ENCODE measurements at regions not wholly inside any gene's neighbourhood (a gene's known extent, or its start where the extent isn't known, plus 50 kb on each side); places are given as distances from the start of the nearest gene placed in this dataset.

DNA sequence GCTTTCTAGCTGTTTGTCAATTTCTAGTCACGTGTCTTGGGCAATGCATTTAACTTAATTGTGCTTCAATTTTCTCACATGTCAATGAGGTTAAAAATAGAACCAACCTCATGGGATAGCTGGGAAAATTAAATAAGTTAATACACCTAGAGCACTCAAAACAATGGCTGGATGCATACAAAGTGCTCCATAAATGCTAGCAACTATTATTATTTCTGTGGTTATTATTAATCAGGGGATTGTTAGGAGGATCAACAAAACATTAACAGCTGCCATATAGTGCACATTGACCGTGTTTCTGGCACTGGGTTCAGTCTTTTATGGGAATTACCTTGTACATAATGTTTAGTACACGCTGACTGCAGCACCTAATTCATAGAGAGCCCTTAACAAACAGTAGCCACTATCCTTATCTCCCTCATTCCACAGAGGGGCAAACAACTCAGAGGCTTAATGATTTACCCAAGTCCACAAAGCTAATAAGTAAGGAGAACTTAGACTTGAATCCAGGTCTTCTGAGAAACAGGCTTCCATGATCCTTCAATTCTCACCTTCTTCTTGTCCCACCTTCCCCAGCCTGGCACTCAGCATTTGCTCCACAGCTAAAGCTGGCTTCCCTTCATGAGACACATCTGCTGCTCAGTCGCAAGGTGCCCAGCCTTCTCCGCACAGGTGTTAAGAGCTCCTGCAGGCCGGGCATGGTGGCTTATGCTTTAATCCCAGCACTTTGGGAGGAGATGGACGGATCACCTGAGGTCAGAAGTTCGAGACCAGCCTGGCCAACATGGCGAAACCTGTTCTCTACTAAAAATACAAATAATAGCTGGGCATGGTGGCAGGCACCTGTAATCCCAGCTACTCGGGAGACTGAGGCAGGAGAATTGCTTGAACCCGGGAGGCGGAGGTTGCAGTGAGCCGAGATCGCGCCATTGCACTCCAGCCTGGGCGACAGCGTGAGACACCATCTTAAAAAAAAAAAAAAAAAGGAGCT lies 137.4 kb upstream of the ABCA1 start:
- TF ChIP-seq, protein P1, sequence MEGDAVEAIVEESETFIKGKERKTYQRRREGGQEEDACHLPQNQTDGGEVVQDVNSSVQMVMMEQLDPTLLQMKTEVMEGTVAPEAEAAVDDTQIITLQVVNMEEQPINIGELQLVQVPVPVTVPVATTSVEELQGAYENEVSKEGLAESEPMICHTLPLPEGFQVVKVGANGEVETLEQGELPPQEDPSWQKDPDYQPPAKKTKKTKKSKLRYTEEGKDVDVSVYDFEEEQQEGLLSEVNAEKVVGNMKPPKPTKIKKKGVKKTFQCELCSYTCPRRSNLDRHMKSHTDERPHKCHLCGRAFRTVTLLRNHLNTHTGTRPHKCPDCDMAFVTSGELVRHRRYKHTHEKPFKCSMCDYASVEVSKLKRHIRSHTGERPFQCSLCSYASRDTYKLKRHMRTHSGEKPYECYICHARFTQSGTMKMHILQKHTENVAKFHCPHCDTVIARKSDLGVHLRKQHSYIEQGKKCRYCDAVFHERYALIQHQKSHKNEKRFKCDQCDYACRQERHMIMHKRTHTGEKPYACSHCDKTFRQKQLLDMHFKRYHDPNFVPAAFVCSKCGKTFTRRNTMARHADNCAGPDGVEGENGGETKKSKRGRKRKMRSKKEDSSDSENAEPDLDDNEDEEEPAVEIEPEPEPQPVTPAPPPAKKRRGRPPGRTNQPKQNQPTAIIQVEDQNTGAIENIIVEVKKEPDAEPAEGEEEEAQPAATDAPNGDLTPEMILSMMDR (IDR thresholded peaks at IDR 0.05) = no peak
- TF ChIP-seq POLR2AphosphoS5 (IDR thresholded peaks at IDR 0.05) = no peak
- no peak for TF ChIP-seq POLR2A (IDR thresholded peaks at IDR 0.05)
- no peak for TF ChIP-seq EP300 (IDR thresholded peaks at IDR 0.05)

Measured in suprapubic skin (tissue), 4 donors.